DMS114 treated with DMSO at 0.1 percent for 48 hours (cell line): ENCODE measurements at regions not wholly inside any gene's neighbourhood (a gene's known extent, or its start where the extent isn't known, plus 50 kb on each side); places are given as distances from the start of the nearest gene placed in this dataset.
A peak's percentile ranks its signal among the peaks of the same experiment; 100 is the strongest.

Experiments
- DNase-seq: peaks from one replicate; lab custom pipeline; 2025; ENCODE audit not compliant: unreplicated experiment; lab: John Stamatoyannopoulos, UW

- DNase-seq: no peak
These were observed 54.9 kb downstream of the KLHDC7A start for GRCh38 chr1:18535391-18536210.

- DNase-seq: no peak
These were observed 55.6 kb downstream of the KLHDC7A start for GRCh38 chr1:18536356-18536755.

GRCh38 chr1:18536915-18537314, 56.2 kb downstream of the KLHDC7A start:
- no peak for DNase-seq

- no peak for DNase-seq
These were observed 56.9 kb downstream of the KLHDC7A start for GRCh38 chr1:18537386-18538306.

- no peak for DNase-seq
These were observed 58.4 kb downstream of the KLHDC7A start for GRCh38 chr1:18539171-18539570.

GRCh38 chr1:18540136-18540765, 59.5 kb downstream of the KLHDC7A start:
- DNase-seq: no peak

GRCh38 chr1:18541046-18541795, 60.5 kb downstream of the KLHDC7A start:
- DNase-seq: no peak

GRCh38 chr1:18542351-18542750, 61.6 kb downstream of the KLHDC7A start:
- DNase-seq: no peak

GRCh38 chr1:18546026-18546425, 65.3 kb downstream of the KLHDC7A start:
- no peak for DNase-seq

- no peak for DNase-seq
These were observed 66.7 kb downstream of the KLHDC7A start for GRCh38 chr1:18547460-18547859.

GRCh38 chr1:18548643-18549042, 67.9 kb downstream of the KLHDC7A start:
- no peak for DNase-seq

- DNase-seq: no peak
These were observed 68.4 kb downstream of the KLHDC7A start for GRCh38 chr1:18549106-18549505.

GRCh38 chr1:18549906-18550305, 69.2 kb downstream of the KLHDC7A start:
- no peak for DNase-seq

GRCh38 chr1:18552631-18553030, 71.9 kb downstream of the KLHDC7A start:
- no peak for DNase-seq

- no peak for DNase-seq
These were observed 72.7 kb downstream of the KLHDC7A start for GRCh38 chr1:18553388-18553787.

- no peak for DNase-seq
These were observed 73.4 kb downstream of the KLHDC7A start for GRCh38 chr1:18554099-18554498.

- DNase-seq: no peak
These were observed 73.9 kb downstream of the KLHDC7A start for GRCh38 chr1:18554597-18554996.

- no peak for DNase-seq
These were observed 74.3 kb downstream of the KLHDC7A start for GRCh38 chr1:18555036-18555435.

- peak; percentile 42 for DNase-seq
These were observed 74.3 kb upstream of the PAX7 start for GRCh38 chr1:18556364-18556763.

GRCh38 chr1:18557621-18558465, 72.8 kb upstream of the PAX7 start:
- no peak for DNase-seq
